Cardiac muscle cell (in vitro differentiated cells and primary cell): ENCODE measurements at regions not wholly inside any gene's neighbourhood (a gene's known extent, or its start where the extent isn't known, plus 50 kb on each side); places are given as distances from the start of the nearest gene placed in this dataset.

Source experiments
- DNase-seq, 2 donors: peaks; one replicate each; pipeline versions ENCODE4 v3.0.0 to v3.0.0-alpha.2; 2010 to 2017; ENCODE audit warnings: low read depth in 1 of 2, low spot score in 1 of 2
- H3K27ac ChIP-seq: fragments of 200-600 bp; sonication (generic); 2 replicates; pipeline ENCODE4 v1.5.1; 2016
- H3K27me3 ChIP-seq: fragments of 200-600 bp; sonication (generic); 2 replicates; pipeline ENCODE4 v1.6.0; 2016; ENCODE audit warnings: control low read depth
- H3K36me3 ChIP-seq: fragments of 200-600 bp; sonication (generic); 2 replicates; pipeline ENCODE4 v1.5.1; 2016; ENCODE audit warnings: control low read depth
- H3K4me1 ChIP-seq: fragments of 200-600 bp; sonication (generic); 2 replicates; pipeline ENCODE4 v1.8.1; 2017; ENCODE audit warnings: low read depth, mild to moderate bottlenecking, mixed run types
- H3K4me3 ChIP-seq: fragments of 200-600 bp; sonication (generic); 2 replicates; pipeline ENCODE4 v1.5.1; 2016; ENCODE audit warnings: mild to moderate bottlenecking
- H3K9me3 ChIP-seq: fragments of 200-600 bp; sonication (generic); 2 replicates; pipeline ENCODE4 v1.5.1; 2017; ENCODE audit warnings: low read depth, mild to moderate bottlenecking, control low read depth
- CTCF ChIP-seq: IDR thresholded peaks from 2 replicates; pipeline ENCODE4 v1.5.1; 2012; ENCODE audit warnings: low read depth, mild to moderate bottlenecking, low read length

DNA sequence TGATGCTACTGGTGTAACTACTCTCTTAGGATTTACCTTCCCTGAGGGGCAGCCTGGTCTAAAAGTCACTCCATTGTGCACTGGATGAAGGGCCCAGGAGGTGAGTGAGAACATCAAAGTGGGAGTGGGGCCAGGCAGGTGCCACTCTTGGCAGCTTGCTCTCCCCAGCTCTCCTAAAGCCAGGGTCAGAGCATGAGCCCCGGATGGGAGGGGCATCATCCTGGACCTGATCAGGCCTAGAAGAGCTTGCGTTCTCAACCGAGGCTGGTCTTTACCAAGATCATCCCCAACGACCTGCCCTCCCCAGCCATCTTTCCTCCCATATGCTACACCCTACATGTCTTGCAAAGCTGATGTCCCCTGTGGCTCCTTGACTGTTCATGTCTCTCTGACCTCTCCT is 87.1 kb downstream of the AIPL1 start:
- H3K27ac ChIP-seq: no peak overlapping the region

GRCh38 chr17:6346986-6347385 is 87.9 kb downstream of the AIPL1 start:
- no peak for TF ChIP-seq CTCF
- no peak overlapping the region for H3K4me3 ChIP-seq
- no peaks in the 10 kb centered on the region for H3K4me1 ChIP-seq
- no peaks in the 10 kb centered on the region for H3K36me3 ChIP-seq
- no peak overlapping the region for H3K27ac ChIP-seq
- no peak for DNase-seq
- H3K27me3 ChIP-seq: peaks cover 6% of the 10 kb centered on the region
- no peaks in the 10 kb centered on the region for H3K9me3 ChIP-seq

More for the DNA sequence above, 87.1 kb downstream of the AIPL1 start:
- DNase-seq: no peak
- Histone ChIP-seq H3K9me3 (no peaks in the 10 kb centered on the region), H3K27me3 (peaks cover 8% of the 10 kb centered on the region), H3K36me3 (no peaks in the 10 kb centered on the region), H3K4me1 (no peaks in the 10 kb centered on the region), H3K4me3 (no peak overlapping the region)
- TF ChIP-seq CTCF: no peak

DNA sequence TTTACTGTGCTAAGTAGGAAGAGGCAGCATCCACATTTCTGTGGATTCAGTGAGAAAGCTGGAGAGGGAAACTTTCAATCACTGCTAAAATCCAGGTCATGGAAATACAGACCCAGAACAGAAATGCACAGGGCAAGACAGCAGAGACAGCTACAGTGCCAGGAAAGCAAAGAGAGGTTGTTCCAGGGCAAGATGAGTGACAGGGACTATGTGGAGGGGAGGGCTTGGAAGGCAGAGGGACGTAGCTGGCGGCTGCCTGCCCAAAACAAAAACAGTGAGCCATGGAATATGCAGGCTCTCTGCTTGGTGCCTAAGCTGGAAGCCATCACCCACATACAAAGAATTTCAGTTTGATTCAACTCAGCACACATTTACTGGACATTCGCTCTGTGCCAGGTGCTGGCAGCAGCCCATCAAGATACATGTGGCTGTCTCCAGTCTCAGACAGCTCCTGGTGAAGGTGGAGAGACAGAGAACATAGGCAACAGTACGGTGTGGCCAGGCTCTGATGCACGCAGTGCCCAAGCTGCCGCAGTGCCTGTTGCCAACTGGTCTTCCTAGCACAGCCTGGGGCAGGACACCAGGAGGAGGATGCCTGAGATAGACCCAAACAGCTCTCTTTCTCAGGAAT is 88.7 kb downstream of the AIPL1 start:
- H3K36me3 ChIP-seq: no peaks in the 10 kb centered on the region
- no peak overlapping the region for H3K27ac ChIP-seq
- H3K27me3 ChIP-seq: peaks cover 6% of the 10 kb centered on the region
- no peak for DNase-seq
- H3K4me3 ChIP-seq: no peak overlapping the region
- H3K9me3 ChIP-seq: no peaks in the 10 kb centered on the region
- H3K4me1 ChIP-seq: no peaks in the 10 kb centered on the region
- TF ChIP-seq CTCF: no peak

GRCh38 chr17:6343736-6344135 is 91.2 kb downstream of the AIPL1 start:
- Histone ChIP-seq H3K4me1 (no peaks in the 10 kb centered on the region), H3K27me3 (peaks cover 6% of the 10 kb centered on the region), H3K27ac (no peak overlapping the region), H3K9me3 (no peaks in the 10 kb centered on the region), H3K4me3 (no peak overlapping the region), H3K36me3 (no peaks in the 10 kb centered on the region)
- no peak for TF ChIP-seq CTCF
- no peak for DNase-seq

DNA sequence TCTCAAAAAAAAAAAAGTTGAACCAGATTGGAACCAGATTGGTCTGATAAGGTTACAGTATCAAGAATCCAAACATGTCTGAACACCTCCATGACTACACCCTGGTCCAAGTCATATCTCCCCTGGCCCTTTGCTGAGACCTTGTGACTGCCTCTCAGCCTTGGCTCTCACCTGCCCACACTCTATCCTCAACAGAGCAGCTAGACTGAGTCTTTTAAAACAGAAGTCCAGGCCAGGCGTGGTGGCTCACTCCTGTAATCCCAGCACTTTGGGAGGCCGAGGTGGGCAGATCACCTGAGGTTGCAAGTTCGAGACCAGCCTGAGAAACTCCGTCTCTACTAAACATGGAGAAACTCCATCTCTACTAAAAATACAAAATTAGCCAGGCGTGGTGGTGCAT is 91.7 kb downstream of the AIPL1 start:
- Histone ChIP-seq H3K27ac (no peak overlapping the region), H3K27me3 (peaks cover 6% of the 10 kb centered on the region), H3K36me3 (no peaks in the 10 kb centered on the region), H3K9me3 (no peaks in the 10 kb centered on the region), H3K4me1 (no peaks in the 10 kb centered on the region), H3K4me3 (no peak overlapping the region)
- TF ChIP-seq CTCF: no peak
- DNase-seq: no peak
